ENCODE measurements at regions not wholly inside any gene's neighbourhood (a gene's known extent, or its start where the extent isn't known, plus 50 kb on each side); places are given as distances from the start of the nearest gene placed in this dataset.

DNA sequence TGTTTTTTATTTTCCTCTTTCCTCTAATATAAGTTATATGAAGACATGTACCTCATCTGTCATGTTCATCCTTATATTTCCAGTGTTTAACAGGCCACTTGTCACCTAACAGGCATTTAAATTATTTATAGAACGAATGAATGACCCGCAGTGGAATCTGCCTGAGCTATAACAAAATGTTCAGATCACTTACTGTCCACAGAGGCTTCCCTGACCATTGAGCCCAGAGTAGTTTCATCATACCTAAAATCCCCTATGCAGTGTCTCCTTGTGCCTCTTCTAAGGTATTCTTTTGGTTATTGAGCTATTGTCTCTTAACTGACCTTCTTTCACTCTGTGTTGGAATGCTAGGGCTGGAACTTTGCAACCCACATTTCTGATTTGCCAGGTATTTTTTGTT lies 748.5 kb downstream of the NTRK3 start:
- H3K27me3 ChIP-seq (ENCODE audit: insufficient read depth, poor library complexity, severe bottlenecking), result no peaks in the 10 kb centered on the region
- TF ChIP-seq, protein P1, sequence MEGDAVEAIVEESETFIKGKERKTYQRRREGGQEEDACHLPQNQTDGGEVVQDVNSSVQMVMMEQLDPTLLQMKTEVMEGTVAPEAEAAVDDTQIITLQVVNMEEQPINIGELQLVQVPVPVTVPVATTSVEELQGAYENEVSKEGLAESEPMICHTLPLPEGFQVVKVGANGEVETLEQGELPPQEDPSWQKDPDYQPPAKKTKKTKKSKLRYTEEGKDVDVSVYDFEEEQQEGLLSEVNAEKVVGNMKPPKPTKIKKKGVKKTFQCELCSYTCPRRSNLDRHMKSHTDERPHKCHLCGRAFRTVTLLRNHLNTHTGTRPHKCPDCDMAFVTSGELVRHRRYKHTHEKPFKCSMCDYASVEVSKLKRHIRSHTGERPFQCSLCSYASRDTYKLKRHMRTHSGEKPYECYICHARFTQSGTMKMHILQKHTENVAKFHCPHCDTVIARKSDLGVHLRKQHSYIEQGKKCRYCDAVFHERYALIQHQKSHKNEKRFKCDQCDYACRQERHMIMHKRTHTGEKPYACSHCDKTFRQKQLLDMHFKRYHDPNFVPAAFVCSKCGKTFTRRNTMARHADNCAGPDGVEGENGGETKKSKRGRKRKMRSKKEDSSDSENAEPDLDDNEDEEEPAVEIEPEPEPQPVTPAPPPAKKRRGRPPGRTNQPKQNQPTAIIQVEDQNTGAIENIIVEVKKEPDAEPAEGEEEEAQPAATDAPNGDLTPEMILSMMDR (IDR thresholded peaks at IDR 0.05; ENCODE audit: poor library complexity, severe bottlenecking), result no peak

GRCh38 chr15:87502173-87502572 lies 754.4 kb downstream of the NTRK3 start:
- Histone ChIP-seq H3K27ac (ENCODE audit: poor library complexity, severe bottlenecking) (no peak overlapping the region), H3K9me3 (ENCODE audit: severe bottlenecking) (no peaks in the 10 kb centered on the region), H3K36me3 (ENCODE audit: low read depth) (no peaks in the 10 kb centered on the region), H3K4me3 (ENCODE audit: severe bottlenecking) (no peak overlapping the region), H3K27me3 (ENCODE audit: insufficient read depth, poor library complexity, severe bottlenecking) (no peaks in the 10 kb centered on the region), H3K4me1 (ENCODE audit: insufficient read depth, poor library complexity, severe bottlenecking) (no peaks in the 10 kb centered on the region)
- ATAC-seq (ENCODE audit: low read depth) (no peak), DNase-seq (ENCODE audit: low spot score) (no peak)
- TF ChIP-seq, protein P1 (IDR thresholded peaks at IDR 0.05; ENCODE audit: poor library complexity, severe bottlenecking), result no peak

More for the DNA sequence above, 748.5 kb downstream of the NTRK3 start:
- Histone ChIP-seq H3K4me3 (ENCODE audit: severe bottlenecking) (no peak overlapping the region), H3K4me1 (ENCODE audit: insufficient read depth, poor library complexity, severe bottlenecking) (no peaks in the 10 kb centered on the region), H3K9me3 (ENCODE audit: severe bottlenecking) (no peaks in the 10 kb centered on the region), H3K36me3 (ENCODE audit: low read depth) (no peaks in the 10 kb centered on the region), H3K27ac (ENCODE audit: poor library complexity, severe bottlenecking) (no peak overlapping the region)
- ATAC-seq (ENCODE audit: low read depth) (no peak), DNase-seq (ENCODE audit: low spot score) (no peak)

DNA sequence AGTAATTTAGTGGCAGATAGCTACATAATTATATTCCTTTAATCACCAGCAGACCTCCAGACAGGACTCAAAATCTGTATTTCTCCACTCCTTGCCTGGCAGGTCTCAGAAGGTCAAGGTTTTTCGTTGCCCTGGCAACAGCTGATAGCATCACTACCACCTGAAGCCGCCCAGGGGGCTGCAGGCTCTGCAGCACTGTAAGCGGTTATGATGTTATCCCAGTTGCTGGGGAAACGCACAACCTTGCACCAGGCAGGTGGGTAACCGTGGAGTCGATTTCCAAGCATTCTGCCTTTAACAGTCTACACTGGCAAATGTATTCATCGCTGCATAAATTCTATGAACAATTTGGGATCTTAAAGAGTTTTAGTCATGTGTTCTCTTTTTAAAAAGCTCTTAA lies 756.3 kb downstream of the NTRK3 start:
- TF ChIP-seq, protein P1 (IDR thresholded peaks at IDR 0.05; ENCODE audit: poor library complexity, severe bottlenecking), result no peak
- Histone ChIP-seq H3K4me1 (ENCODE audit: insufficient read depth, poor library complexity, severe bottlenecking) (no peaks in the 10 kb centered on the region), H3K4me3 (ENCODE audit: severe bottlenecking) (no peak overlapping the region), H3K27ac (ENCODE audit: poor library complexity, severe bottlenecking) (no peak overlapping the region), H3K9me3 (ENCODE audit: severe bottlenecking) (no peaks in the 10 kb centered on the region), H3K36me3 (ENCODE audit: low read depth) (no peaks in the 10 kb centered on the region), H3K27me3 (ENCODE audit: insufficient read depth, poor library complexity, severe bottlenecking) (no peaks in the 10 kb centered on the region)
- ATAC-seq (ENCODE audit: low read depth) (no peak), DNase-seq (ENCODE audit: low spot score) (no peak)

DNA sequence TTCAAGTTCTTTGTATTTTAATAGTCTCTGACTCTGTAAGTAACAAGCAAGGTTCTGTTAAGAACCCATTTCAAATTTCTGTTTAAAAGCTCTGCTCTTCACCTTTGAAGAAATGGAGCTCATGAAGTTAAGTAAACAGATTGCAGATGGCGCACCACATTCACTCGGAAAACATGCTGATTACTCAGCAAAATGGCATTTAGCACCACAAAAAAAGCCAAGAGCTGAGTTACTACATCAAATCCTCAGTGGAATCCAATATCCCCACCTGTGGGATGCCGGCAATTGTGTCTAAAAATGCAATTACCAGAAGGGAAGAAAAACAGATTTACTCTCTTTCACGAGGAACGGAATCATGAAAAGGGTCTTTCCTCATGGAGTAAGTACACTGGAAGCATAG lies 758.0 kb downstream of the NTRK3 start:
- DNase-seq (ENCODE audit: low spot score) (no peak), ATAC-seq (ENCODE audit: low read depth) (no peak)
- TF ChIP-seq, protein P1 (IDR thresholded peaks at IDR 0.05; ENCODE audit: poor library complexity, severe bottlenecking), result peak; percentile 11
- Histone ChIP-seq H3K27ac (ENCODE audit: poor library complexity, severe bottlenecking) (no peak overlapping the region), H3K4me3 (ENCODE audit: severe bottlenecking) (no peak overlapping the region), H3K4me1 (ENCODE audit: insufficient read depth, poor library complexity, severe bottlenecking) (no peaks in the 10 kb centered on the region), H3K36me3 (ENCODE audit: low read depth) (no peaks in the 10 kb centered on the region), H3K9me3 (ENCODE audit: severe bottlenecking) (no peaks in the 10 kb centered on the region), H3K27me3 (ENCODE audit: insufficient read depth, poor library complexity, severe bottlenecking) (no peaks in the 10 kb centered on the region)

GRCh38 chr15:87496795-87497194 lies 759.7 kb downstream of the NTRK3 start:
- Histone ChIP-seq H3K9me3 (ENCODE audit: severe bottlenecking) (no peaks in the 10 kb centered on the region), H3K4me3 (ENCODE audit: severe bottlenecking) (no peak overlapping the region), H3K27ac (ENCODE audit: poor library complexity, severe bottlenecking) (no peak overlapping the region), H3K4me1 (ENCODE audit: insufficient read depth, poor library complexity, severe bottlenecking) (no peaks in the 10 kb centered on the region), H3K36me3 (ENCODE audit: low read depth) (no peaks in the 10 kb centered on the region), H3K27me3 (ENCODE audit: insufficient read depth, poor library complexity, severe bottlenecking) (no peaks in the 10 kb centered on the region)
- ATAC-seq (ENCODE audit: low read depth), result no peak
- TF ChIP-seq, protein P1 (IDR thresholded peaks at IDR 0.05; ENCODE audit: poor library complexity, severe bottlenecking), result no peak
- DNase-seq (ENCODE audit: low spot score), result no peak

All from RWPE2 (cell line).